Esophagus muscularis mucosa (tissue), 3 donors: ENCODE measurements at regions not wholly inside any gene's neighbourhood (a gene's known extent, or its start where the extent isn't known, plus 50 kb on each side); places are given as distances from the start of the nearest gene placed in this dataset.

ENCODE experiments used
- CTCF ChIP-seq, 3 experiments: fragments of 200-600 bp in 2 of 3; fragments of 450-650 bp in 1 of 3; sonication (generic) in 2 of 3; IDR thresholded peaks; one replicate each; pipeline ENCODE4 v1.5.1; 2017 to 2019; ENCODE audit warnings: antibody characterized with exemption in 3 of 3, mild to moderate bottlenecking in 2 of 3, moderate library complexity in 1 of 3
- POLR2AphosphoS5 ChIP-seq, 2 donors: sonication (generic); formaldehyde crosslinking; IDR thresholded peaks; one replicate each; pipeline ENCODE4 v1.6.1; 2017; ENCODE audit warnings: antibody characterized with exemption in 2 of 2

- TF ChIP-seq CTCF (IDR thresholded peaks at IDR 0.05) (no peak), POLR2AphosphoS5 (IDR thresholded peaks at IDR 0.05) (no peak)
These were observed 1815.8 kb upstream of the FLRT2 start for GRCh38 chr14:83714151-83714550.
